Fibroblast of lung (primary cell): ENCODE measurements at regions not wholly inside any gene's neighbourhood (a gene's known extent, or its start where the extent isn't known, plus 50 kb on each side); places are given as distances from the start of the nearest gene placed in this dataset.

ENCODE experiments used
- EZH2 ChIP-seq: IDR thresholded peaks from 2 replicates; pipeline ENCODE4 v1.5.1; 2012; ENCODE audit warnings: low read length, control low read depth, mild to moderate bottlenecking; ENCODE audit errors: missing control alignments
- TF ChIP-seq, protein P1 (sequence below), 2 donors: IDR thresholded peaks in 1 of 2; conservative IDR thresholded peaks in 1 of 2; 1 replicate in 1 of 2; 2 replicates in 1 of 2; pipeline ENCODE4 v1.5.1; 2011 to 2012; ENCODE audit warnings: low read length in 2 of 2, control low read depth in 1 of 2, inconsistent platforms in 1 of 2, low read depth in 1 of 2, mild to moderate bottlenecking in 1 of 2

DNA sequence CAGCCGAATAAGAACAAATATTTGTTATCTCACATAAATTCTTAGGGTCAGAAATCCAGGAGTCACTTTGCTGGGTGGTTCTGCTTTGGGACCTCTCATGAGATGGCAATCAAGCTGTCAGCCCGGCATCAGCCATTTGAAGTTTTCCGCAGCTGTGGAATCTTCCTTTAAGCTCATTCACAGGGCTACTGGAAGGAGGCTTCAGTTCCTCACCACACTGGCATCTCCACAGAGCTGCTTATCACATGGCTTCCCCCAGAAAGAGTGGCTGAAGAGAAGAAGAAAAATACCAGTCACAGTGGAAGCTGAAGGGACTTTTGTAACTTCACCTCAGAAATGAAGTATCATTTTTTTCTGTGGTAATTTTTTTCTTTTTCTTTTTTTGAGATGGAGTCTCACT lies 267.7 kb downstream of the CHL1 start:
- TF ChIP-seq, protein P1, sequence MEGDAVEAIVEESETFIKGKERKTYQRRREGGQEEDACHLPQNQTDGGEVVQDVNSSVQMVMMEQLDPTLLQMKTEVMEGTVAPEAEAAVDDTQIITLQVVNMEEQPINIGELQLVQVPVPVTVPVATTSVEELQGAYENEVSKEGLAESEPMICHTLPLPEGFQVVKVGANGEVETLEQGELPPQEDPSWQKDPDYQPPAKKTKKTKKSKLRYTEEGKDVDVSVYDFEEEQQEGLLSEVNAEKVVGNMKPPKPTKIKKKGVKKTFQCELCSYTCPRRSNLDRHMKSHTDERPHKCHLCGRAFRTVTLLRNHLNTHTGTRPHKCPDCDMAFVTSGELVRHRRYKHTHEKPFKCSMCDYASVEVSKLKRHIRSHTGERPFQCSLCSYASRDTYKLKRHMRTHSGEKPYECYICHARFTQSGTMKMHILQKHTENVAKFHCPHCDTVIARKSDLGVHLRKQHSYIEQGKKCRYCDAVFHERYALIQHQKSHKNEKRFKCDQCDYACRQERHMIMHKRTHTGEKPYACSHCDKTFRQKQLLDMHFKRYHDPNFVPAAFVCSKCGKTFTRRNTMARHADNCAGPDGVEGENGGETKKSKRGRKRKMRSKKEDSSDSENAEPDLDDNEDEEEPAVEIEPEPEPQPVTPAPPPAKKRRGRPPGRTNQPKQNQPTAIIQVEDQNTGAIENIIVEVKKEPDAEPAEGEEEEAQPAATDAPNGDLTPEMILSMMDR (conservative IDR thresholded peaks at IDR 0.05 in 1 of 2, IDR thresholded peaks at IDR 0.05 in 1 of 2; ENCODE audit: low read depth in 1 of 2, low read length in 2 of 2) = no peak
- TF ChIP-seq EZH2 = no peak
